ENCODE measurements at regions not wholly inside any gene's neighbourhood (a gene's known extent, or its start where the extent isn't known, plus 50 kb on each side); places are given as distances from the start of the nearest gene placed in this dataset.
A peak's percentile ranks its signal among the peaks of the same experiment; 100 is the strongest.

GRCh38 chr13:34731486-34731885 is 210.6 kb upstream of the NBEA start:
- no peaks in the 10 kb centered on the region for H3K79me1 ChIP-seq (ENCODE audit: low read depth, low read length)
- no peak overlapping the region for H2BK120ac ChIP-seq (ENCODE audit: low read depth, low read length)
- no peak overlapping the region for H2BK5ac ChIP-seq (ENCODE audit: low read length)
- no CpG with 5 or more reads among the region's 4 CpGs for WGBS, 2 donors (ENCODE audit: extremely low coverage in 2 of 2, insufficient read length in 2 of 2, insufficient replicate concordance in 1 of 2)
- no peak overlapping the region for H3K4me2 ChIP-seq (ENCODE audit: insufficient read depth, low read length, poor library complexity, severe bottlenecking)
- H2BK15ac ChIP-seq (ENCODE audit: low read length): no peak overlapping the region
- no peak overlapping the region for H3K14ac ChIP-seq (ENCODE audit: low read length)
- no peak for DNase-seq (ENCODE audit: low spot score)
- H4K91ac ChIP-seq (ENCODE audit: low read depth, low read length, poor library complexity): no peak overlapping the region
- no peak overlapping the region for H2AFZ ChIP-seq (ENCODE audit: low read length)
- H3K4me3 ChIP-seq (ENCODE audit: low read length in 2 of 2): no peak overlapping the region
- no peak overlapping the region for H3K4ac ChIP-seq (ENCODE audit: low read length)
- H4K8ac ChIP-seq (ENCODE audit: low read depth, low read length): no peak overlapping the region
- H3K18ac ChIP-seq (ENCODE audit: low read length): no peak overlapping the region
- no peaks in the 10 kb centered on the region for H3K36me3 ChIP-seq (replicated peaks in 1 of 2; ENCODE audit: control insufficient read depth in 2 of 2, insufficient read depth in 2 of 2, low read length in 2 of 2)
- H3K9ac ChIP-seq (ENCODE audit: low read depth, low read length, poor library complexity): no peak overlapping the region
- no peak overlapping the region for H2BK12ac ChIP-seq (ENCODE audit: low read length)
- H3K23ac ChIP-seq (ENCODE audit: low read depth, low read length, poor library complexity): no peak overlapping the region
- H2AK5ac ChIP-seq (ENCODE audit: low read depth, low read length): no peak overlapping the region
- no peaks in the 10 kb centered on the region for H3K27me3 ChIP-seq (ENCODE audit: control insufficient read depth in 3 of 3, insufficient read depth in 3 of 3, low read depth in 1 of 3, low read length in 3 of 3)
- no peak overlapping the region for H3K27ac ChIP-seq (replicated peaks; ENCODE audit: low read length)
- peaks cover 0 to 5% of the 10 kb centered on the region in 2 donors for H3K4me1 ChIP-seq (ENCODE audit: control insufficient read depth in 2 of 2, insufficient read depth in 1 of 2, low read depth in 1 of 2, low read length in 2 of 2)
- H3K9me3 ChIP-seq (replicated peaks in 1 of 2; ENCODE audit: control insufficient read depth in 2 of 2, insufficient read depth in 1 of 2, low read depth in 1 of 2, low read length in 2 of 2): peaks cover 0 to 2% of the 10 kb centered on the region in 2 donors

- Histone ChIP-seq H4K8ac (ENCODE audit: low read depth, low read length) (no peak overlapping the region), H2BK5ac (ENCODE audit: low read length) (no peak overlapping the region), H3K14ac (ENCODE audit: low read length) (no peak overlapping the region), H3K4me2 (ENCODE audit: insufficient read depth, low read length, poor library complexity, severe bottlenecking) (no peak overlapping the region), H2AFZ (ENCODE audit: low read length) (no peak overlapping the region), H3K27me3 (ENCODE audit: control insufficient read depth in 3 of 3, insufficient read depth in 3 of 3, low read depth in 1 of 3, low read length in 3 of 3) (no peaks in the 10 kb centered on the region), H3K18ac (ENCODE audit: low read length) (no peak overlapping the region), H3K27ac (replicated peaks; ENCODE audit: low read length) (no peak overlapping the region), H2BK12ac (ENCODE audit: low read length) (no peak overlapping the region), H4K91ac (ENCODE audit: low read depth, low read length, poor library complexity) (no peak overlapping the region), H2BK15ac (ENCODE audit: low read length) (no peak overlapping the region), H3K9me3 (replicated peaks in 1 of 2; ENCODE audit: control insufficient read depth in 2 of 2, insufficient read depth in 1 of 2, low read depth in 1 of 2, low read length in 2 of 2) (peaks cover 0 to 2% of the 10 kb centered on the region in 2 donors), H3K23ac (ENCODE audit: low read depth, low read length, poor library complexity) (no peak overlapping the region), H3K79me1 (ENCODE audit: low read depth, low read length) (no peaks in the 10 kb centered on the region), H3K4me3 (ENCODE audit: low read length in 2 of 2) (no peak overlapping the region), H3K4ac (ENCODE audit: low read length) (no peak overlapping the region), H3K36me3 (replicated peaks in 1 of 2; ENCODE audit: control insufficient read depth in 2 of 2, insufficient read depth in 2 of 2, low read length in 2 of 2) (no peaks in the 10 kb centered on the region), H2BK120ac (ENCODE audit: low read depth, low read length) (no peak overlapping the region), H2AK5ac (ENCODE audit: low read depth, low read length) (no peak overlapping the region), H3K4me1 (ENCODE audit: control insufficient read depth in 2 of 2, insufficient read depth in 1 of 2, low read depth in 1 of 2, low read length in 2 of 2) (peaks cover 0 to 5% of the 10 kb centered on the region in 2 donors), H3K9ac (ENCODE audit: low read depth, low read length, poor library complexity) (no peak overlapping the region)
- DNase-seq (ENCODE audit: low spot score): peak; percentile 27
- no CpG with 5 or more reads among the region's 3 CpGs for WGBS, 2 donors (ENCODE audit: extremely low coverage in 2 of 2, insufficient read length in 2 of 2, insufficient replicate concordance in 1 of 2)
These were observed 208.3 kb upstream of the NBEA start for GRCh38 chr13:34733721-34734120.

- Histone ChIP-seq H3K14ac (ENCODE audit: low read length) (no peak overlapping the region), H4K8ac (ENCODE audit: low read depth, low read length) (no peak overlapping the region), H3K4me2 (ENCODE audit: insufficient read depth, low read length, poor library complexity, severe bottlenecking) (no peak overlapping the region), H3K23ac (ENCODE audit: low read depth, low read length, poor library complexity) (no peak overlapping the region), H3K9ac (ENCODE audit: low read depth, low read length, poor library complexity) (no peak overlapping the region), H2BK5ac (ENCODE audit: low read length) (no peak overlapping the region), H3K9me3 (replicated peaks in 1 of 2; ENCODE audit: control insufficient read depth in 2 of 2, insufficient read depth in 1 of 2, low read depth in 1 of 2, low read length in 2 of 2) (peaks cover 0 to 2% of the 10 kb centered on the region in 2 donors), H3K27ac (replicated peaks; ENCODE audit: low read length) (no peak overlapping the region), H2BK120ac (ENCODE audit: low read depth, low read length) (no peak overlapping the region), H2AK5ac (ENCODE audit: low read depth, low read length) (no peak overlapping the region), H2AFZ (ENCODE audit: low read length) (no peak overlapping the region), H3K27me3 (ENCODE audit: control insufficient read depth in 3 of 3, insufficient read depth in 3 of 3, low read depth in 1 of 3, low read length in 3 of 3) (no peaks in the 10 kb centered on the region), H3K79me1 (ENCODE audit: low read depth, low read length) (no peaks in the 10 kb centered on the region), H2BK15ac (ENCODE audit: low read length) (no peak overlapping the region), H2BK12ac (ENCODE audit: low read length) (no peak overlapping the region), H4K91ac (ENCODE audit: low read depth, low read length, poor library complexity) (no peak overlapping the region), H3K4me3 (ENCODE audit: low read length in 2 of 2) (no peak overlapping the region), H3K4me1 (ENCODE audit: control insufficient read depth in 2 of 2, insufficient read depth in 1 of 2, low read depth in 1 of 2, low read length in 2 of 2) (peaks cover 0 to 5% of the 10 kb centered on the region in 2 donors), H3K18ac (ENCODE audit: low read length) (no peak overlapping the region), H3K36me3 (replicated peaks in 1 of 2; ENCODE audit: control insufficient read depth in 2 of 2, insufficient read depth in 2 of 2, low read length in 2 of 2) (no peaks in the 10 kb centered on the region), H3K4ac (ENCODE audit: low read length) (no peak overlapping the region)
- WGBS, 2 donors (ENCODE audit: extremely low coverage in 2 of 2, insufficient read length in 2 of 2, insufficient replicate concordance in 1 of 2): no CpG with 5 or more reads among the region's 2 CpGs
- DNase-seq (ENCODE audit: low spot score): no peak
These were observed 207.1 kb upstream of the NBEA start for GRCh38 chr13:34734932-34735331.

GRCh38 chr13:34738254-34738992 is 203.6 kb upstream of the NBEA start:
- Histone ChIP-seq H2BK15ac (ENCODE audit: low read length) (no peak overlapping the region), H3K18ac (ENCODE audit: low read length) (no peak overlapping the region), H2BK12ac (ENCODE audit: low read length) (no peak overlapping the region), H3K27ac (replicated peaks; ENCODE audit: low read length) (no peak overlapping the region), H3K9ac (ENCODE audit: low read depth, low read length, poor library complexity) (no peak overlapping the region), H2BK120ac (ENCODE audit: low read depth, low read length) (no peak overlapping the region), H2BK5ac (ENCODE audit: low read length) (no peak overlapping the region), H3K4me3 (ENCODE audit: low read length in 2 of 2) (no peak overlapping the region), H3K14ac (ENCODE audit: low read length) (no peak overlapping the region), H3K4ac (ENCODE audit: low read length) (no peak overlapping the region), H3K23ac (ENCODE audit: low read depth, low read length, poor library complexity) (no peak overlapping the region), H3K9me3 (replicated peaks in 1 of 2; ENCODE audit: control insufficient read depth in 2 of 2, insufficient read depth in 1 of 2, low read depth in 1 of 2, low read length in 2 of 2) (peaks cover 0 to 2% of the 10 kb centered on the region in 2 donors), H3K27me3 (ENCODE audit: control insufficient read depth in 3 of 3, insufficient read depth in 3 of 3, low read depth in 1 of 3, low read length in 3 of 3) (no peaks in the 10 kb centered on the region), H2AK5ac (ENCODE audit: low read depth, low read length) (no peak overlapping the region), H3K4me1 (ENCODE audit: control insufficient read depth in 2 of 2, insufficient read depth in 1 of 2, low read depth in 1 of 2, low read length in 2 of 2) (peaks cover 0 to 3% of the 10 kb centered on the region in 2 donors), H4K91ac (ENCODE audit: low read depth, low read length, poor library complexity) (no peak overlapping the region), H3K79me1 (ENCODE audit: low read depth, low read length) (no peaks in the 10 kb centered on the region), H4K8ac (ENCODE audit: low read depth, low read length) (no peak overlapping the region), H3K4me2 (ENCODE audit: insufficient read depth, low read length, poor library complexity, severe bottlenecking) (no peak overlapping the region), H2AFZ (ENCODE audit: low read length) (no peak overlapping the region), H3K36me3 (replicated peaks in 1 of 2; ENCODE audit: control insufficient read depth in 2 of 2, insufficient read depth in 2 of 2, low read length in 2 of 2) (no peaks in the 10 kb centered on the region)
- DNase-seq (ENCODE audit: low spot score): no peak
- no CpG with 5 or more reads among the region's 7 CpGs for WGBS, 2 donors (ENCODE audit: extremely low coverage in 2 of 2, insufficient read length in 2 of 2, insufficient replicate concordance in 1 of 2)

Measured in neuronal stem cell (in vitro differentiated cells).